ENCODE measurements at regions not wholly inside any gene's neighbourhood (a gene's known extent, or its start where the extent isn't known, plus 50 kb on each side); places are given as distances from the start of the nearest gene placed in this dataset.

DNA sequence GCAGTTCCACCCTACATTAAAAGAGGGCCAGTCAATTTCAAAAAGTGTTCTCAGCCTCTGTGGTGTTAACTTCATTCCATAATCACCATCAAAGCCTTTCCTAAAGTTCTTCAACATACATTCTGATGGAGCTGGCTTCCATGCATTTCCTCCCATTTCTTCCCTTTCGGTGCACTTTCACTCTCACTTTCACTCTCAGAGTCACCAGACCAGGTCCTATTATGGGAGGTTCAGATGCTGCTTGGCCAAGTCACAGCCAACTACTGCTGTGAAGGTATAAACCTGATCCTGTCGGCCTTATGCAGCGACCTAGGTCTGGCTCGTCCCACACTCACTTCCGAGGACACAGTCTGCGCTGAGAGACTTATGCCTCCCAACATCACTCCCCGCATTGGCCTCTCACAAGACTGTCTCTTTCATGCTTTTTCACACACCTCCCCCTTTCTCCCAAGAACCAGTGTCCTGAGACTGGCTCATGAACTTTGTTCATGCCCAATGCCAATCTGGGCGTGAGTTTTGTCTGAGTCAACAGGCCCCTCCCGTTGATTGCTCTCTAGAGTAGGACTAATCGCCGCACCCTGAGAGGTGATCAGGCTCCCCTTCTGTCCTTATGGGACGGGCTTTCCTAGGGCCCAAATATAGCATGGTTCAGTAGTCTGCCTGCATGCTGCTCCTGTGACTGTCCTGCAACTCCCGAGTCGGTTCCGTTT is 60.8 kb upstream of the XAGE1B start:
- Histone ChIP-seq H3K4me1 (replicated peaks in 1 of 4; ENCODE audit: control insufficient read depth in 3 of 4, insufficient read depth in 4 of 4, low read length in 3 of 4) (no peaks in the 10 kb centered on the region), H4K5ac (ENCODE audit: insufficient read length, low read depth, low read length) (no peak overlapping the region), H3K27me3 (replicated peaks in 1 of 4; ENCODE audit: control insufficient read depth in 3 of 4, extremely low read depth in 1 of 4, insufficient read depth in 3 of 4, low read length in 3 of 4) (no peaks in the 10 kb centered on the region), H3K18ac (ENCODE audit: extremely low read depth, low read length) (no peak overlapping the region), H4K20me1 (replicated peaks in 1 of 2; ENCODE audit: control insufficient read depth in 1 of 2, insufficient read depth in 2 of 2, low read length in 2 of 2) (no peaks in the 10 kb centered on the region), H3K9me3 (ENCODE audit: insufficient read depth in 2 of 2, low read depth in 1 of 2, low read length in 1 of 2) (no peaks in the 10 kb centered on the region), H2BK120ac (replicated peaks; ENCODE audit: low read depth, low read length) (no peak overlapping the region), H3K14ac (ENCODE audit: insufficient read length) (no peak overlapping the region), H3K36me3 (ENCODE audit: control insufficient read depth in 2 of 4, insufficient read depth in 4 of 4, low read length in 3 of 4) (no peaks in the 10 kb centered on the region), H4K91ac (replicated peaks; ENCODE audit: insufficient read length, low read length) (no peak overlapping the region), H3K79me2 (ENCODE audit: control insufficient read depth in 1 of 2, insufficient read depth in 2 of 2, low read length in 2 of 2) (no peaks in the 10 kb centered on the region), H3K23me2 (ENCODE audit: low read depth, low read length) (no peaks in the 10 kb centered on the region), H3K4me2 (ENCODE audit: insufficient read depth in 1 of 2, low read depth in 2 of 2, low read length in 2 of 2) (no peak overlapping the region), H2AK5ac (ENCODE audit: low read depth, low read length) (no peak overlapping the region), H3K56ac (replicated peaks; ENCODE audit: insufficient read length, low read depth, low read length) (no peak overlapping the region), H4K8ac (ENCODE audit: extremely low read depth, insufficient read depth, low read length) (no peak overlapping the region), H2BK12ac (ENCODE audit: low read depth, low read length) (no peak overlapping the region), H3K23ac (ENCODE audit: insufficient read length) (no peak overlapping the region), H2BK20ac (ENCODE audit: low read length) (no peak overlapping the region), H3K9ac (replicated peaks in 1 of 4; ENCODE audit: extremely low read depth in 1 of 4, low read depth in 3 of 4, low read length in 3 of 4) (no peak overlapping the region), H3K79me1 (ENCODE audit: low read depth, low read length) (no peaks in the 10 kb centered on the region), H2BK15ac (ENCODE audit: low read length) (no peak overlapping the region), H2BK5ac (ENCODE audit: low read depth, low read length) (no peak overlapping the region), H2AFZ (ENCODE audit: low read length) (no peak overlapping the region; the same call in 1 of the 2 replicates), H3K4ac (replicated peaks; ENCODE audit: insufficient read length, low read depth, low read length) (no peak overlapping the region), H3K27ac (ENCODE audit: low read depth, low read length) (no peak overlapping the region), H3K4me3 (ENCODE audit: extremely low read depth in 1 of 4, insufficient read depth in 2 of 4, low read depth in 3 of 4, low read length in 4 of 4) (no peak overlapping the region)
- POLR2A ChIA-PET (ENCODE audit: partially characterized antibody) = no interaction called here
- 97% methylated on average over 15 of the region's 15 CpGs; no CpG with 5 or more reads in 1 of the 2 experiments for WGBS, 2 experiments (ENCODE audit: extremely low coverage in 1 of 2, insufficient coverage in 1 of 2, insufficient read length in 1 of 2, insufficient replicate concordance in 2 of 2, low coverage in 1 of 2, low lambda C conversion rate in 2 of 2, missing lambda C conversion rate in 1 of 2)
- FAIRE-seq = no peak
- DNase-seq (ENCODE audit: low read depth in 1 of 2, low spot score in 2 of 2) = no peak
- CTCF ChIA-PET (ENCODE audit: partially characterized antibody) = no interaction called here
- TF ChIP-seq ATF2 (IDR thresholded peaks at IDR 0.05; ENCODE audit: low read length) (no peak), MAFK (IDR thresholded peaks at IDR 0.05; ENCODE audit: low read depth, low read length) (no peak), TAF7 (optimal IDR thresholded peaks at IDR 0.05; ENCODE audit: borderline replicate concordance, low read depth, low read length) (no peak), SRF (IDR thresholded peaks at IDR 0.05; ENCODE audit: low read depth, low read length) (no peak), POLR2AphosphoS5 (IDR thresholded peaks at IDR 0.05; ENCODE audit: low read depth, low read length) (no peak), CTCF (IDR thresholded peaks at IDR 0.05; ENCODE audit: control extremely low read depth in 1 of 3, insufficient read depth in 1 of 3, low read depth in 1 of 3, low read length in 3 of 3) (no peak), CREB1 (IDR thresholded peaks at IDR 0.05) (no peak), CHD1 (IDR thresholded peaks at IDR 0.05; ENCODE audit: low read depth, low read length) (no peak), HDAC2 (IDR thresholded peaks at IDR 0.05; ENCODE audit: borderline replicate concordance in 1 of 2, low read depth in 2 of 2, low read length in 2 of 2) (no peak)

All from H1 (cell line).